IMR-90 (cell line): ENCODE measurements at regions not wholly inside any gene's neighbourhood (a gene's known extent, or its start where the extent isn't known, plus 50 kb on each side); places are given as distances from the start of the nearest gene placed in this dataset.

Experiments
- ATAC-seq: fragments of 200-7000 bp; cut with Tn5 transposase; 2 replicates; pipeline ENCODE4 v1.9.1; 2020; ENCODE audit warnings: low read depth, mild to moderate bottlenecking, moderate library complexity
- BruUV-seq: library from RNA; stranded (reverse); fragments of 400-500 nt; replicated peaks from 2 replicates; lab custom pipeline; 2021; lab: Mats Ljungman, UMichigan
- CTCF ChIA-PET: fragments of 300-600 bp; formaldehyde crosslinking; extraction: SDS; loops from one replicate; lab custom pipeline; 2021; ENCODE audit warnings: antibody characterized with exemption; lab: Yijun Ruan, JAX
- POLR2A ChIA-PET: fragments of 300-600 bp; sonication (Branson Sonifier 250); formaldehyde crosslinking; loops from one replicate; lab custom pipeline; 2022; ENCODE audit warnings: antibody characterized with exemption; ENCODE audit not compliant: unreplicated experiment; lab: Charles Lee
- DNase-seq: peaks from one replicate; pipeline ENCODE4 v3.0.0; 2013
- H2AFZ ChIP-seq: replicated peaks from 2 replicates; pipeline ENCODE3; 2013; ENCODE audit warnings: low read length, mild to moderate bottlenecking; ENCODE audit not compliant: poor library complexity
- H2AK5ac ChIP-seq: 2 replicates; pipeline ENCODE4 v1.6.1; 2013; ENCODE audit warnings: low read depth, low read length, inconsistent platforms
- H2AK9ac ChIP-seq: replicated peaks from 2 replicates; pipeline ENCODE3; 2013; ENCODE audit warnings: mild to moderate bottlenecking, low read depth, low read length, moderate library complexity; ENCODE audit not compliant: poor library complexity
- H2BK120ac ChIP-seq: 2 replicates; pipeline ENCODE4 v1.6.1; 2013; ENCODE audit warnings: low read depth, low read length, inconsistent platforms
- H2BK15ac ChIP-seq: 3 replicates; pipeline ENCODE4 v1.6.1; 2013; ENCODE audit warnings: low read depth, low read length, inconsistent platforms
- H2BK20ac ChIP-seq: 2 replicates; pipeline ENCODE4 v1.6.1; 2013; ENCODE audit warnings: low read depth, mild to moderate bottlenecking, inconsistent platforms, low read length, moderate library complexity
- H2BK5ac ChIP-seq: 2 replicates; pipeline ENCODE4 v1.6.1; 2013; ENCODE audit warnings: mild to moderate bottlenecking, low read depth, low read length, inconsistent platforms; ENCODE audit not compliant: poor library complexity, severe bottlenecking
- H3K14ac ChIP-seq: replicated peaks from 2 replicates; pipeline ENCODE4 v1.6.1; 2013; ENCODE audit warnings: low read depth, low read length, inconsistent platforms
- H3K18ac ChIP-seq: 2 replicates; pipeline ENCODE4 v1.6.1; 2013; ENCODE audit warnings: low read depth, low read length, control low read depth
- H3K23ac ChIP-seq: 2 replicates; pipeline ENCODE4 v1.6.1; 2013; ENCODE audit warnings: low read depth, low read length, inconsistent platforms
- H3K27ac ChIP-seq: 2 replicates; pipeline ENCODE4 v1.5.1; 2013; ENCODE audit warnings: mild to moderate bottlenecking, control low read depth, low read length; ENCODE audit not compliant: insufficient read depth
- H3K27me3 ChIP-seq: 2 replicates; pipeline ENCODE4 v1.6.1; 2013; ENCODE audit warnings: low read length; ENCODE audit not compliant: control insufficient read depth, insufficient read depth
- H3K36me3 ChIP-seq: 2 replicates; pipeline ENCODE4 v1.6.1; 2013; ENCODE audit warnings: low read length, mixed read lengths; ENCODE audit not compliant: control insufficient read depth, insufficient read depth
- H3K4ac ChIP-seq: 2 replicates; pipeline ENCODE4 v1.6.1; 2013; ENCODE audit warnings: low read depth, low read length, inconsistent platforms
- H3K4me1 ChIP-seq: 2 replicates; pipeline ENCODE4 v1.6.1; 2013; ENCODE audit warnings: low read length, mixed read lengths; ENCODE audit not compliant: control insufficient read depth, insufficient read depth
- H3K4me2 ChIP-seq: 2 replicates; pipeline ENCODE4 v1.6.1; 2013; ENCODE audit warnings: low read depth, mild to moderate bottlenecking, control low read depth, low read length, moderate library complexity
- H3K4me3 ChIP-seq: 2 replicates; pipeline ENCODE4 v1.5.1; 2013; ENCODE audit warnings: low read depth, mild to moderate bottlenecking, control low read depth, low read length, moderate library complexity; ENCODE audit not compliant: insufficient read depth
- H3K56ac ChIP-seq: 2 replicates; pipeline ENCODE4 v1.6.1; 2013; ENCODE audit warnings: low read length, inconsistent platforms; ENCODE audit not compliant: insufficient read depth; ENCODE audit errors: extremely low read depth
- H3K79me1 ChIP-seq, 2 experiments: 2 replicates each; pipeline ENCODE4 v1.6.1; 2013; ENCODE audit warnings: low read length in 2 of 2, inconsistent platforms in 1 of 2, low read depth in 1 of 2
- H3K9ac ChIP-seq: 2 replicates; pipeline ENCODE4 v1.6.1; 2013; ENCODE audit warnings: low read depth, low read length, control low read depth
- H3K9me1 ChIP-seq: 2 replicates; pipeline ENCODE4 v1.6.1; 2013; ENCODE audit warnings: low read length, inconsistent platforms; ENCODE audit not compliant: insufficient read depth
- H3K9me3 ChIP-seq: 2 replicates; pipeline ENCODE4 v1.6.1; 2013; ENCODE audit warnings: low read length; ENCODE audit not compliant: control insufficient read depth, insufficient read depth
- H4K20me1 ChIP-seq: 2 replicates; pipeline ENCODE4 v1.6.1; 2013; ENCODE audit warnings: low read length, inconsistent platforms; ENCODE audit not compliant: insufficient read depth
- H4K5ac ChIP-seq: 2 replicates; pipeline ENCODE4 v1.6.1; 2013; ENCODE audit warnings: mild to moderate bottlenecking, low read depth, low read length, control low read depth
- H4K8ac ChIP-seq, 2 experiments: 2 replicates each; pipeline ENCODE4 v1.6.1; 2013; ENCODE audit warnings: low read depth in 2 of 2, low read length in 2 of 2, control low read depth in 1 of 2, inconsistent platforms in 1 of 2
- H4K91ac ChIP-seq: 2 replicates; pipeline ENCODE4 v1.6.1; 2013; ENCODE audit warnings: low read depth, low read length, inconsistent platforms; ENCODE audit not compliant: insufficient read depth
- BHLHE40 ChIP-seq: fragments of 150-350 bp; IDR thresholded peaks from 2 replicates; pipeline ENCODE4 v1.6.1; 2016; ENCODE audit warnings: mild to moderate bottlenecking, low read depth, low read length
- CEBPB ChIP-seq: IDR thresholded peaks from 2 replicates; pipeline ENCODE4 v1.6.1; 2012; ENCODE audit warnings: low read depth, low read length, improper control_type of control experiment
- ELK1 ChIP-seq: fragments of 150-350 bp; IDR thresholded peaks from 2 replicates; pipeline ENCODE4 v1.6.1; 2016; ENCODE audit warnings: low read depth, mild to moderate bottlenecking, low read length, moderate library complexity, borderline replicate concordance
- FOS ChIP-seq: fragments of 150-350 bp; IDR thresholded peaks from 2 replicates; pipeline ENCODE4 v1.6.1; 2016; ENCODE audit warnings: low read depth, low read length
- MXI1 ChIP-seq: IDR thresholded peaks from 2 replicates; pipeline ENCODE4 v1.6.1; 2012; ENCODE audit warnings: low read depth, mild to moderate bottlenecking, low read length, moderate library complexity, borderline replicate concordance
- RFX5 ChIP-seq: IDR thresholded peaks from 2 replicates; pipeline ENCODE4 v1.8.0; 2012; ENCODE audit warnings: low read depth, mild to moderate bottlenecking, low read length, moderate library complexity
- WGBS, 2 experiments: methylation state at CpG; one replicate each; pipeline versions ENCODE4 v1.1.5 to v1.1.7; 2013; ENCODE audit warnings: missing lambda C conversion rate in 2 of 2; ENCODE audit not compliant: insufficient read length in 1 of 2; ENCODE audit errors: extremely low coverage in 2 of 2; 5-methylcytosine and 5-hydroxymethylcytosine counted together
- dilution Hi-C: fragments of 300-500 bp; cut with HindIII; formaldehyde crosslinking; loops from one replicate; pipeline ENCODE4 v1.14.3; 2018; ENCODE audit warnings: low sequenced_read_pairs; ENCODE audit not compliant: unreplicated experiment
- in situ Hi-C: fragments of 300-500 bp; cut with MboI; formaldehyde crosslinking; loops from 3 replicates; pipeline ENCODE4 v1.14.3; 2019; ENCODE audit warnings: low sequenced_read_pairs, inconsistent platforms, mixed read lengths
- intact Hi-C: fragments of 100-400 bp; cut with micrococcal nuclease; formaldehyde crosslinking; loops from 2 replicates; pipeline ENCODE4 v1.10.0; 2022

- Histone ChIP-seq H4K20me1 (no peaks in the 10 kb centered on the region), H3K56ac (no peak overlapping the region), H3K18ac (no peak overlapping the region), H2BK5ac (no peak overlapping the region), H2BK20ac (no peak overlapping the region), H3K14ac (no peak overlapping the region), H3K27me3 (no peaks in the 10 kb centered on the region), H3K23ac (no peak overlapping the region), H4K5ac (no peak overlapping the region), H3K4me3 (no peak overlapping the region), H3K9me3 (no peaks in the 10 kb centered on the region), H2BK120ac (no peak overlapping the region), H3K9ac (no peak overlapping the region), H2AFZ (no peak overlapping the region), H2AK9ac (no peak overlapping the region), H3K27ac (no peak overlapping the region), H3K4me2 (no peak overlapping the region), H4K8ac (no peak overlapping the region), H3K4ac (no peak overlapping the region), H3K79me1 (no peaks in the 10 kb centered on the region), H2AK5ac (no peak overlapping the region), H4K91ac (no peak overlapping the region), H3K4me1 (no peaks in the 10 kb centered on the region), H3K9me1 (no peaks in the 10 kb centered on the region), H2BK15ac (no peak overlapping the region), H3K36me3 (no peaks in the 10 kb centered on the region)
- intact Hi-C loops: no loop called here
- no TSS peak for BruUV-seq
- ChIA-PET CTCF (no interaction called here), POLR2A (no interaction called here)
- WGBS, 2 experiments: 14% methylated on average over 1 of the region's 3 CpGs; no CpG with 5 or more reads in 1 of the 2 experiments
- ATAC-seq: no peak
- in situ Hi-C loops: no loop called here
- dilution Hi-C loops: no loop called here
- TF ChIP-seq MXI1: no peak
- TF ChIP-seq ELK1: no peak
- TF ChIP-seq RFX5: no peak
- TF ChIP-seq BHLHE40: no peak
- no peak for TF ChIP-seq CEBPB
- TF ChIP-seq FOS: no peak
- no peak for DNase-seq
Measured at GRCh38 chr2:129812654-129813053, 166.8 kb upstream of the RAB6C start.
